Tibial nerve (tissue), 4 donors: ENCODE measurements at regions not wholly inside any gene's neighbourhood (a gene's known extent, or its start where the extent isn't known, plus 50 kb on each side); places are given as distances from the start of the nearest gene placed in this dataset.

Experiments used
- DNase-seq, 2 donors: peaks; one replicate each; pipeline ENCODE4 v3.0.0-alpha.2; 2019; ENCODE audit warnings: low spot score in 2 of 2
- H3K27ac ChIP-seq, 4 donors: fragments of 200-600 bp; sonication (generic) in 3 of 4; one replicate each; pipeline ENCODE4 v1.5.1; 2017 to 2019; ENCODE audit warnings: mild to moderate bottlenecking in 1 of 4
- H3K27me3 ChIP-seq, 2 donors: fragments of 200-600 bp; sonication (generic) in 1 of 2; one replicate each; pipeline versions ENCODE4 v1.5.1 to v1.6.0; 2017 to 2019
- H3K36me3 ChIP-seq, 3 donors: fragments of 200-600 bp; sonication (generic); one replicate each; pipeline ENCODE4 v1.5.1; 2018 to 2019
- H3K4me1 ChIP-seq, 4 donors: fragments of 200-600 bp; sonication (generic) in 3 of 4; one replicate each; pipeline ENCODE4 v1.5.1; 2017 to 2019
- H3K4me3 ChIP-seq, 4 donors: fragments of 200-600 bp; sonication (generic) in 3 of 4; one replicate each; pipeline ENCODE4 v1.5.1; 2017 to 2019; ENCODE audit warnings: mild to moderate bottlenecking in 1 of 4, moderate library complexity in 1 of 4
- H3K9me3 ChIP-seq, 4 donors: fragments of 200-600 bp; sonication (generic) in 3 of 4; one replicate each; pipeline ENCODE4 v1.5.1; 2017 to 2019
- EP300 ChIP-seq, 2 donors: sonication (generic); formaldehyde crosslinking; IDR thresholded peaks; one replicate each; pipeline ENCODE4 v1.6.1; 2017; ENCODE audit warnings: antibody characterized with exemption in 2 of 2, mild to moderate bottlenecking in 1 of 2
- POLR2A ChIP-seq, 2 donors: fragments of 450-650 bp; IDR thresholded peaks; one replicate each; pipeline ENCODE4 v1.6.1; 2017; ENCODE audit warnings: antibody characterized with exemption in 2 of 2, mild to moderate bottlenecking in 2 of 2, moderate library complexity in 2 of 2
- WGBS, 2 donors: methylation state at CpG; one replicate each; pipeline ENCODE4 v1.1.5; 2018; 5-methylcytosine and 5-hydroxymethylcytosine counted together
- TF ChIP-seq, protein P1 (sequence below), 5 experiments: fragments of 200-600 bp in 3 of 5; fragments of 450-650 bp in 2 of 5; sonication (generic) in 3 of 5; IDR thresholded peaks; one replicate each; pipeline ENCODE4 v1.5.1; 2016 to 2019; ENCODE audit warnings: antibody characterized with exemption in 5 of 5, mild to moderate bottlenecking in 3 of 5, moderate library complexity in 2 of 5

DNA sequence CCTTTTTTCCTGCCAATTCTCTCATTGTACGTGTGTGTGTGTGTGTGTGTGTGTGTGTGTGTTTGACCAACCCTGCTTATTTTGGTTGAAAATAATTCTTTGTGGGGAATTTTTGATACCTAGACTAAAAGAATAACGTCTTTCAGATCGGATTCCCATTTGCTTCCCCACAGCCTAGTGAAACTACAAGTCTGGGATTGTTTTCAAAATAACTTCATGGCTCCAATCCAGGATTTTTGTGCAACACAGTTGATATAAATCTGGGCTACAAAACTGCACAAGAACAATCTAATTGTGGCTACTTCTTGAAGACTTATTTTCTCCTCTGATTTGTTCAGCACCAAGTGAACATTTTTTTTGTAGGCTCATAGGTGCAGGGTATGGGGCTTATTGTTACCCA, 332.8 kb upstream of the MIR17HG start:
- peaks cover 0 to 4% (median 0%) of the 10 kb centered on the region in 4 donors for H3K4me1 ChIP-seq
- WGBS, 2 donors, result 15 to 16% methylated on average over 3 of the region's 3 CpGs
- H3K9me3 ChIP-seq, result no peaks in the 10 kb centered on the region
- DNase-seq, result no peak
- H3K36me3 ChIP-seq, result no peaks in the 10 kb centered on the region
- H3K27ac ChIP-seq, result no peak overlapping the region
- no peak overlapping the region for H3K4me3 ChIP-seq
- no peaks in the 10 kb centered on the region for H3K27me3 ChIP-seq
- TF ChIP-seq EP300 (IDR thresholded peaks at IDR 0.05) (no peak), POLR2A (IDR thresholded peaks at IDR 0.05) (no peak)
- TF ChIP-seq, protein P1, sequence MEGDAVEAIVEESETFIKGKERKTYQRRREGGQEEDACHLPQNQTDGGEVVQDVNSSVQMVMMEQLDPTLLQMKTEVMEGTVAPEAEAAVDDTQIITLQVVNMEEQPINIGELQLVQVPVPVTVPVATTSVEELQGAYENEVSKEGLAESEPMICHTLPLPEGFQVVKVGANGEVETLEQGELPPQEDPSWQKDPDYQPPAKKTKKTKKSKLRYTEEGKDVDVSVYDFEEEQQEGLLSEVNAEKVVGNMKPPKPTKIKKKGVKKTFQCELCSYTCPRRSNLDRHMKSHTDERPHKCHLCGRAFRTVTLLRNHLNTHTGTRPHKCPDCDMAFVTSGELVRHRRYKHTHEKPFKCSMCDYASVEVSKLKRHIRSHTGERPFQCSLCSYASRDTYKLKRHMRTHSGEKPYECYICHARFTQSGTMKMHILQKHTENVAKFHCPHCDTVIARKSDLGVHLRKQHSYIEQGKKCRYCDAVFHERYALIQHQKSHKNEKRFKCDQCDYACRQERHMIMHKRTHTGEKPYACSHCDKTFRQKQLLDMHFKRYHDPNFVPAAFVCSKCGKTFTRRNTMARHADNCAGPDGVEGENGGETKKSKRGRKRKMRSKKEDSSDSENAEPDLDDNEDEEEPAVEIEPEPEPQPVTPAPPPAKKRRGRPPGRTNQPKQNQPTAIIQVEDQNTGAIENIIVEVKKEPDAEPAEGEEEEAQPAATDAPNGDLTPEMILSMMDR (IDR thresholded peaks at IDR 0.05), result no peak

DNA sequence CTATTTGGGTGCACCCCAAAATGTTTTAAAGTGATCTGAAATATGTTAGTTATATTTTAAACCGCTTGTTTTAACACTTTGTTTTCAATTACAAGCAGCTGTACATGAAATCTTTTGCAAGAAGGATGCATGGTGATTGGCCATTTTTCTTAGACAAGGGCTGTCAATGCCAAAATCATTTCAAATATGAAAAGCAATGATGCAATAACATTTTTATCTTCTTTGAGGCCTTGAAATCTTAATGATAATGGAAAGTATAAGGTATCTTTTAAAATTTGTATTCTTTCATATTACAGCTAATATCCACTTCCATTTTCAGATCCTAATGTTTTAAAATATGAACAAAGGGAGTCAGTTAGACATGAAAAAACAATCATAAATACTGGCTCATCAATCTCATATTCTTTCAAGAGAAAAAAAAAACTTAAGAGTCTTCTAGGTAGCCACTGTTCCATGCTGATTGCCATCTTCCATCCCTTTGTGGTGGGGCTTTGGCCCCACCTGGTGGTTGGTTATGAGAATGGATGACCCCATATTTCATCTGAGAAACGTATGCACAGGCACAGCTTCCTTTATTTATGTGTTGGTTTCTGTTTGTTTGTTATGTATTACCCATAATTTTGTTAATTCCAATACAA, 330.3 kb upstream of the MIR17HG start:
- H3K27ac ChIP-seq, result no peak overlapping the region
- peaks cover 0 to 4% (median 0%) of the 10 kb centered on the region in 4 donors for H3K4me1 ChIP-seq
- WGBS, 2 donors, result 49% methylated on average over 2 of the region's 2 CpGs
- no peaks in the 10 kb centered on the region for H3K27me3 ChIP-seq
- no peaks in the 10 kb centered on the region for H3K36me3 ChIP-seq
- no peak for DNase-seq
- TF ChIP-seq EP300 (IDR thresholded peaks at IDR 0.05) (no peak), POLR2A (IDR thresholded peaks at IDR 0.05) (no peak)
- TF ChIP-seq, protein P1 (IDR thresholded peaks at IDR 0.05), result peak; percentile 39 to 69 (median 44)
- no peak overlapping the region for H3K4me3 ChIP-seq
- H3K9me3 ChIP-seq, result no peaks in the 10 kb centered on the region

DNA sequence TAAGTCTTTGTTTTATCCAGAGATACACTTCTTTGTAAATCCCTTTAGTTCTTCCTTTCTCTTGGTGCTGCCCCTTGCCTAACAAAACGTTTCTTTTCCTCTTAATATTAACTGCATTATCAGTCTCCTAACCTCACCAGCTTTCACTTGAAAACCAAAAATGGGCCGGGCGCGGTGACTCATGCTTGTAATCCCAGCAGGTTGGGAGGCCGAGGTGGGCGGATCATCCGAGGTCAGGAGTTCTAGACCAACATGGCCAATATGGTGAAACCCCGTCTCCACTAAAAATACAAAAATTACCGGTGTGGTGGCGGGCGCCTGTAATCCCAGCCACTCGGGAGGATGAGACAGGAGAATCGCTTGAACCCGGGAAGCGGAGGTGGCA, 329.8 kb upstream of the MIR17HG start:
- Histone ChIP-seq H3K27ac (no peak overlapping the region), H3K27me3 (no peaks in the 10 kb centered on the region), H3K36me3 (no peaks in the 10 kb centered on the region), H3K4me1 (peaks cover 0 to 4% (median 0%) of the 10 kb centered on the region in 4 donors), H3K9me3 (no peaks in the 10 kb centered on the region), H3K4me3 (no peak overlapping the region)
- WGBS, 2 donors, result 72 to 73% methylated on average over 15 of the region's 15 CpGs
- TF ChIP-seq EP300 (IDR thresholded peaks at IDR 0.05) (no peak), POLR2A (IDR thresholded peaks at IDR 0.05) (no peak)
- TF ChIP-seq, protein P1 (IDR thresholded peaks at IDR 0.05), result no peak
- no peak for DNase-seq

DNA sequence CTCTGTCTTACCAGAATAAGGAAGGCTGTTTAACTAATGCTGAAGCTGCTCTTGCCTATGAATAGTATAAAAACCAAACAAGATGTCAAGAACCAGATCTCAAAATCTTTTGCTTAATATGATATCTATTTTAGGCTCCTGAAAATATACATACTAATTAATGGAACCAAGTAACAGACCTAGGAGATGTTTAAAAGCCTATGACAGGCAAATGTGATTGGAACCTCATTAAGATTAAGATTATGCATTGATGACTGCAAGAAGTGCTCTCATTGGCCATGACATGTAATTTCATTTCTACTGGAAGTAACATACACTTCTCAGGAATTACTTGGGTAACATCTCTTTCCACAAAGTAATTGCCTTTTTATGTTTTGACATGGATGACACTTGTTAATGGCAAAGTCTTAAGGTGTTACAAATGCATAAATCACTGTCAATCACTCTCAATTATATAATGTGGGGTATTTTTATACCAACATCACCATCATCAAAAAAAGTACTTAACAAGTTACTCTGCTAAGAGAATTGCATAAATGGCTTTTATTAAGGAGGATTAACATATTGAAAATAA, 326.9 kb upstream of the MIR17HG start:
- H3K36me3 ChIP-seq, result no peaks in the 10 kb centered on the region
- TF ChIP-seq, protein P1 (IDR thresholded peaks at IDR 0.05), result no peak
- TF ChIP-seq POLR2A (IDR thresholded peaks at IDR 0.05), result no peak
- TF ChIP-seq EP300 (IDR thresholded peaks at IDR 0.05), result no peak
- H3K4me3 ChIP-seq, result no peak overlapping the region

DNA sequence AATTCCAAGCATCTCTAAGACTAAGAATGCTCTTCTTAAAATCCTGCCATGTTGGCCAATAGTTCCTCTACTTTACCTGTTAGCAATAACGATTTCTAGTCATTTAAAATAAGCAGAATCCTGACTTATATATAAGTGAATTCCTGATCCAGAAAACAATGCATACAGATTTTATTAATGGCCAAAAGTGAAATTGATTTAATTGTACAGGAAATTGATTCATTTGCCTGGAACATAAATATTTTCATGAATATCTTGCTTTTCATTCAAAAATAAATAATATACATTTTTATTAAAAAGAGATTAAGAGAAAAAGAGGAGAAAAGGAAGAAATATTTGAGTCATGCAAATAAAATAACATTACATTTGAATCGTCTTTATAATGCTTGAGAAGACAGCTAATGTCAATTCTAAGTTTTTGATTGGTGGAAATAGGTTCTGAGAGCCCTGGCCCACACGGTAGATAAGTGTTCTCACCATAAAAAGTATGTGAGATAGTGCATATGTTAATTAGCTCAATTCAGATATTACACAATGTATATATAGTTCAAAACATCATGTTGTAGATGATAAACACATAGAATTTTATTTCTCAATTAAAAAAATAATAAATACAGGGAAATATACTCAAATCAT, 323.2 kb upstream of the MIR17HG start:
- Histone ChIP-seq H3K27ac (no peak overlapping the region), H3K4me3 (no peak overlapping the region), H3K4me1 (no peaks in the 10 kb centered on the region), H3K36me3 (no peaks in the 10 kb centered on the region), H3K27me3 (no peaks in the 10 kb centered on the region), H3K9me3 (no peaks in the 10 kb centered on the region)
- 83 to 86% methylated on average over 3 of the region's 3 CpGs for WGBS, 2 donors
- TF ChIP-seq EP300 (IDR thresholded peaks at IDR 0.05), result no peak
- DNase-seq, result no peak

More for the DNA sequence above, 326.9 kb upstream of the MIR17HG start:
- Histone ChIP-seq H3K27me3 (no peaks in the 10 kb centered on the region), H3K4me1 (no peaks in the 10 kb centered on the region), H3K9me3 (no peaks in the 10 kb centered on the region), H3K27ac (no peak overlapping the region)
- DNase-seq, result no peak
